NT2/D1 (cell line): ENCODE measurements at regions not wholly inside any gene's neighbourhood (a gene's known extent, or its start where the extent isn't known, plus 50 kb on each side); places are given as distances from the start of the nearest gene placed in this dataset.

Experiments
- DNase-seq: peaks from one replicate; pipeline ENCODE4 v3.0.0-alpha.2; 2011; ENCODE audit warnings: low read depth, low spot score
- H3K27me3 ChIP-seq: 2 replicates; pipeline ENCODE4 v1.6.0; 2011; ENCODE audit warnings: mild to moderate bottlenecking; ENCODE audit not compliant: insufficient read length, insufficient read depth
- H3K36me3 ChIP-seq: 2 replicates; pipeline ENCODE4 v1.6.1; 2011; ENCODE audit warnings: mild to moderate bottlenecking, low read length, mixed read lengths; ENCODE audit not compliant: insufficient read depth, insufficient read length
- H3K4me1 ChIP-seq: 2 replicates; pipeline ENCODE4 v1.5.1; 2011; ENCODE audit not compliant: insufficient read depth, insufficient read length
- H3K4me3 ChIP-seq: 2 replicates; pipeline ENCODE4 v1.5.1; 2011; ENCODE audit warnings: low read depth; ENCODE audit not compliant: insufficient read length
- H3K9ac ChIP-seq: 2 replicates; pipeline ENCODE4 v1.6.0; 2011; ENCODE audit warnings: low read depth; ENCODE audit not compliant: insufficient read length
- H3K9me3 ChIP-seq: 2 replicates; pipeline ENCODE4 v1.5.1; 2011; ENCODE audit warnings: mild to moderate bottlenecking, low read length; ENCODE audit not compliant: insufficient read depth
- SUZ12 ChIP-seq: IDR thresholded peaks from 2 replicates; pipeline ENCODE4 v1.6.1; 2011; ENCODE audit not compliant: insufficient read length, insufficient read depth; ENCODE audit errors: extremely low read depth
- YY1 ChIP-seq: IDR thresholded peaks from 2 replicates; pipeline ENCODE4 v1.6.1; 2011; ENCODE audit not compliant: insufficient read length, insufficient read depth
- ZNF274 ChIP-seq: IDR thresholded peaks from 2 replicates; pipeline ENCODE4 v1.6.1; 2011; ENCODE audit warnings: mild to moderate bottlenecking, low read depth, low read length

DNA sequence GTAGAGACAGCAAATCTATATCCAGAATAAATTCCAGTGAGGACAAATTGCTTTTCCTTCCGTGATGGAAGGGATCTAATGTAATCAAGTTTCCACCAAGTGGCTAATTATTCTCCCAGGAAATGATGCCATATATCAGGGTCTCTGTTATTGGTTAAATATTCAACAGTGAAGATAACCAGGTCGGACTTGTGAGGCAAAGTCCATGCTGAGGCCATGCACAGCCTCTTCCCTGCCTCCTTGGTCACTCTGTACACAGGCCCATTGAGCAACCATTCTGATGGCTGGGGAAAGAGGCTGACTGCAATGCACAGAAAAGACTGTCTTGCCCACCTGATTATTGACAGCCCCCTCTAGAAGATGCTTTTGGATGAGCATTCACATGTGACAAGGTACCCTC is 90.1 kb downstream of the TNFAIP2 start:
- Histone ChIP-seq H3K36me3 (peaks cover 2% of the 10 kb centered on the region), H3K4me1 (peaks cover 3% of the 10 kb centered on the region), H3K27me3 (peaks cover 2% of the 10 kb centered on the region), H3K4me3 (no peak overlapping the region), H3K9me3 (peaks cover 12% of the 10 kb centered on the region; the same call in 1 of the 2 replicates), H3K9ac (no peak overlapping the region)
- no peak for TF ChIP-seq SUZ12
- TF ChIP-seq ZNF274, result no peak
- DNase-seq, result no peak

DNA sequence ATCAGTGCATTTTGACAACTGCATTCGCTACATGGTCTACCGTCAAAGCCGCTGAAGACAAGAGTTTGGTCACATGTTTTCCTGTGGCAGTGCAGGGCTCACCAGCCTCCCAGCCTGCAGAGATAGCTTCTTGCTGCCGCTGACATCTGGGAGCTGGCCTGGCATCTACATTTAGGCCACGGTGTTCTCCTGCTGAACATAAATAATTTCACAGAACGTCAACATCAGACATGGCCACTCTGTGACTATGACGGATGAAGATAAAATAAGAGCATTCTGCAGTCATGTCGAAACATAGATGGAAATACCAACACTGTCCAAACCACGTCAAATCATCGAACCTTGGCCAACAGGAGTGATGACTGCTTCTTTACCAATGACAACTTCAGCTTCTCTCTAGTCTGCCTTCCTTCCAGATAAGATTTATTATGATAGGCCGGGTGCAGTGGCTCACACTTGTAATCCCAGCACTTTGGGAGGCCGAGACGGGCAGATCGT is 91.2 kb downstream of the TNFAIP2 start:
- no peaks in the 10 kb centered on the region for H3K4me1 ChIP-seq
- TF ChIP-seq SUZ12 (no peak), YY1 (no peak), ZNF274 (no peak)
- peaks cover 12% of the 10 kb centered on the region; the same call in 1 of the 2 replicates for H3K9me3 ChIP-seq
- no peak overlapping the region for H3K4me3 ChIP-seq
- no peak for DNase-seq
- H3K36me3 ChIP-seq, result peaks cover 2% of the 10 kb centered on the region
- H3K27me3 ChIP-seq, result no peaks in the 10 kb centered on the region
- no peak overlapping the region for H3K9ac ChIP-seq

DNA sequence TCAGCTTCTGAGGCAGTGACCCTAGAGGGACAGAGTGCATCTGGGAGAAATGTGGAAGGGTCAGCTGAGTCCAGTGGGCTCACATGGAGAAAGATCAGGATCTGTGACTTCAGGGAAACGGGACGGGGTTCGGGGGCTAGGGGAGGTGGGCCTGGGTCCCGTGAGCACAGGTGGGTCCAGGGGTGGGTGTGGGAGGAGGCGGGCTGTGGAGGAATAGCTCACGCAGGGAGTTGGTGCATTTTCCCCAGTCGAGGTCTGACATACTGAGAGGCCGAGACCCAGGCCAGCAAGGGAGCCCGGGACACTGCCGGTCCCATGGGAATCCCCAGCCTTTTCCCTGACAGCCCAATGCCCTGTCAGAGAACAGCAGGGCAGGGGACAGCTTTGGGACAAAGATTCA is 93.1 kb downstream of the TNFAIP2 start:
- Histone ChIP-seq H3K9ac (no peak overlapping the region), H3K9me3 (peaks cover 12% of the 10 kb centered on the region; the same call in 1 of the 2 replicates), H3K36me3 (peaks cover 2% of the 10 kb centered on the region), H3K4me1 (peaks cover 4% of the 10 kb centered on the region), H3K27me3 (peaks cover 6% of the 10 kb centered on the region), H3K4me3 (no peak overlapping the region)
- no peak for DNase-seq
- TF ChIP-seq YY1 (no peak), SUZ12 (no peak), ZNF274 (no peak)

GRCh38 chr14:103216857-103217256 is 93.6 kb downstream of the TNFAIP2 start:
- Histone ChIP-seq H3K27me3 (peaks cover 6% of the 10 kb centered on the region), H3K4me1 (peaks cover 9% of the 10 kb centered on the region), H3K36me3 (peaks cover 2% of the 10 kb centered on the region), H3K9me3 (peaks cover 12% of the 10 kb centered on the region; the same call in 1 of the 2 replicates), H3K9ac (no peak overlapping the region), H3K4me3 (no peak overlapping the region)
- no peak for TF ChIP-seq YY1
- TF ChIP-seq SUZ12, result no peak
- TF ChIP-seq ZNF274, result no peak
- DNase-seq, result no peak

- H3K9ac ChIP-seq, result no peak overlapping the region
- peaks cover 10% of the 10 kb centered on the region for H3K4me1 ChIP-seq
- no peak for DNase-seq
- peaks cover 12% of the 10 kb centered on the region; the same call in 1 of the 2 replicates for H3K9me3 ChIP-seq
- H3K27me3 ChIP-seq, result peaks cover 6% of the 10 kb centered on the region
- TF ChIP-seq SUZ12, result no peak
- no peak for TF ChIP-seq ZNF274
- H3K36me3 ChIP-seq, result peaks cover 2% of the 10 kb centered on the region
- H3K4me3 ChIP-seq, result no peak overlapping the region
Observed at GRCh38 chr14:103217538-103217937, 94.3 kb downstream of the TNFAIP2 start.

DNA sequence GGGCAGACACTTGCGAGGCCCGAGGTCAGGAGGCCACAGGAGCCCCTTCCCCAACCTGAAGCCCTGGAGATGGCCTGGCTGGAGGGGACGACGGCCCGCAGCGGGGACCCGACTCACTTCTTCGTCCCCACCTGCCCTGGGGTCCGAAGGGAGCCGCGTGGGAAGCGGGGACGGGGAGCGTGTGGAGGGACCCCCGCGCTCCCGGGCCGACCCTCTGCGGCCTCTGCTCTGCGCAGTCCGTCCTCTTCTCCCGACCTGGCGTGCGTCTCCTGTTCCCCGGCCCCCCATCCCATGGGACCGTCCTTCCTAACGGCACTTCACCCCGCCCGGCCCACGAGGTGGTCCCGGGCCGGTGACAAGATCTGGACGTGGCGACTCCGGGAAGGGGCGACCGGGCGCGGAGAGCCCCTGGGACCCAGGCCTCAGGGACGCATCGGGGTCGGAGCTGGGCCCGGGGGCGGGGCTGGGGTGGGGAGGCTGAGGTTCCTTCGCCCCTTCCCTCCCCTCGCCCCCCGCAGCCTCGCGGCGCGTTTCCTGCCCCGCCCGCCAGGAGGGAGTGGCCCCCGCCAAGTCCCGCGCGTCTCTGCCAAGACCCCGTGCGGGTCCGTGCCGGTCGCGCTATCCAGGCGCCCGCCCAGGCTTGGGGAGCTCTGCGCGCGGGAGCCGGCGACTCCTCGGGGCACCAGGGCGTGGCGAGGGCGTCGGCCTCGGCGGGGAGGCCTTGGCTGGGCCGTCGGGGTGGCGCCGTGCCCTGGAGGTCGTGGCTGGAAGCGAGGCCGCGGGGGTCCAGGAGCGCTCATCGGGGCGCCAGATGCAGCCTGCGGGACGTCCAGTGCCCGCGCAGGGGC is 97.1 kb downstream of the TNFAIP2 start:
- H3K9me3 ChIP-seq, result peaks cover 12% of the 10 kb centered on the region; the same call in 1 of the 2 replicates
- H3K4me1 ChIP-seq, result peaks cover 18% of the 10 kb centered on the region
- no peaks in the 10 kb centered on the region for H3K36me3 ChIP-seq
- TF ChIP-seq ZNF274 (no peak), YY1 (no peak), SUZ12 (no peak)
- DNase-seq, result no peak
- peak overlapping the region; percentile 34 for H3K4me3 ChIP-seq
- peaks cover 6% of the 10 kb centered on the region for H3K27me3 ChIP-seq
- peak overlapping the region; percentile 50 for H3K9ac ChIP-seq

GRCh38 chr14:103220982-103221641 is 97.9 kb downstream of the TNFAIP2 start:
- TF ChIP-seq YY1, result no peak
- TF ChIP-seq ZNF274, result no peak
- TF ChIP-seq SUZ12, result no peak
- Histone ChIP-seq H3K4me3 (peak overlapping the region; percentile 34), H3K27me3 (peaks cover 6% of the 10 kb centered on the region), H3K9ac (peak overlapping the region; percentile 50), H3K36me3 (no peaks in the 10 kb centered on the region), H3K4me1 (peaks cover 18% of the 10 kb centered on the region), H3K9me3 (peaks cover 12% of the 10 kb centered on the region; the same call in 1 of the 2 replicates)
- no peak for DNase-seq
